ENCODE measurements at regions not wholly inside any gene's neighbourhood (a gene's known extent, or its start where the extent isn't known, plus 50 kb on each side); places are given as distances from the start of the nearest gene placed in this dataset.

DNA sequence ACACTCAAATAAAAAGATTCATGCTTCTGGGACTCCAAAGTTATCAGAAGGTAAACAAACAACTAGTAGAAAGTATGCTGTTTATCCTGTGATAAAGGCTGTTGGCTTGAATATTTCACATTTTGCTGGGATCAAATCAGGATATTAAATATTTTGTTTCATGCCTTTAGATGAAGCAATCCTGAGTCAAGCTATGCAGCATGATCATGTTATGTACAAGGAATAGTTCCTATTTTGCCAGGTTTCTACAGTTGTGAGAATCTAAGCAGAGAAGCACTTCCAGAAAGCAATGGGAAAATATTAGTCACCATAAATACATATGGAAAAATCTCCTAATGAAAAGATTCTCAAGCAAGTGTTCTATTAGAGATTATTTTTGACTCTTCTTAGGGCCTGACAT is 262.8 kb upstream of the PCDH15 start:
- TF ChIP-seq, protein P1, sequence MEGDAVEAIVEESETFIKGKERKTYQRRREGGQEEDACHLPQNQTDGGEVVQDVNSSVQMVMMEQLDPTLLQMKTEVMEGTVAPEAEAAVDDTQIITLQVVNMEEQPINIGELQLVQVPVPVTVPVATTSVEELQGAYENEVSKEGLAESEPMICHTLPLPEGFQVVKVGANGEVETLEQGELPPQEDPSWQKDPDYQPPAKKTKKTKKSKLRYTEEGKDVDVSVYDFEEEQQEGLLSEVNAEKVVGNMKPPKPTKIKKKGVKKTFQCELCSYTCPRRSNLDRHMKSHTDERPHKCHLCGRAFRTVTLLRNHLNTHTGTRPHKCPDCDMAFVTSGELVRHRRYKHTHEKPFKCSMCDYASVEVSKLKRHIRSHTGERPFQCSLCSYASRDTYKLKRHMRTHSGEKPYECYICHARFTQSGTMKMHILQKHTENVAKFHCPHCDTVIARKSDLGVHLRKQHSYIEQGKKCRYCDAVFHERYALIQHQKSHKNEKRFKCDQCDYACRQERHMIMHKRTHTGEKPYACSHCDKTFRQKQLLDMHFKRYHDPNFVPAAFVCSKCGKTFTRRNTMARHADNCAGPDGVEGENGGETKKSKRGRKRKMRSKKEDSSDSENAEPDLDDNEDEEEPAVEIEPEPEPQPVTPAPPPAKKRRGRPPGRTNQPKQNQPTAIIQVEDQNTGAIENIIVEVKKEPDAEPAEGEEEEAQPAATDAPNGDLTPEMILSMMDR (IDR thresholded peaks at IDR 0.05; ENCODE audit: low read depth, low read length, missing control alignments) = no peak
- no peak overlapping the region for H3K4me3 ChIP-seq (replicated peaks; ENCODE audit: low read depth, low read length)
- DNase-seq (ENCODE audit: extremely low read depth, low read depth) = no peak

DNA sequence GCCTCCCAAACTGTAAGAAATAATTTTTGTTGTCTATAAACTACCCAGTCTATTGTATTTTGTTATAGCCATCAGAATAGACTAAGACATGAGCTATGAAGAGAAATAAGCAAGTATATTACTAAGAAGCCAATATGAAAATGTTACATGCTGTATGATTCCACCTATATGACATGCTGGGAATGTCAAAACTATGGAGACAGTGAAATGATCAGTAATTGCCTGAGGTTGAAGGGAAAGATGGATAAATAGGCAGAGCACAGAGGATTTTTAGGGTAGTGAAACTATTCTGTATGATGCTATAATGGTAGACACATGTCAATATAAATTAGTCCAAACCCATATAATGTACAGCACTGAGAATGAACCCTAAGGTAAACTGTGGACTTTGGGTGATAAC is 261.3 kb upstream of the PCDH15 start:
- TF ChIP-seq, protein P1 (IDR thresholded peaks at IDR 0.05; ENCODE audit: low read depth, low read length, missing control alignments) = no peak
- DNase-seq (ENCODE audit: extremely low read depth, low read depth) = no peak
- H3K4me3 ChIP-seq (replicated peaks; ENCODE audit: low read depth, low read length) = no peak overlapping the region

DNA sequence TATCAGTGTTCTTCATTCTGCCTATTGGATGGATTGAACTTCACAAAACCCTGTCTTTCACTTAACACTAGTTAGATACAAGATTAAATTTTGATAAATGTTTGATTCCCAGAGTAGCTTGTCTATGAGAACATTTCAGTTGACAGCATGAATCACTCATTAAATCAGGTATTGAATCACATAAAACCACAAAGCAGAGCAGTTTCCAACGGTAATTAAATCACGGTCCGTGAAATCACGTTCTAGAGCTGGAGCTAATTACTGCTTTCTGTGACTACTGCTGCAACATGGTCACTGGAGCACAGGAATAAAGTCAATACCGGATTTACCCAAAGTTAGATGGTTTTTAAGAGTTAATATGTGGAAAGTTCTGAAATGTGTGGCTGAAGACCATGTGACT is 257.8 kb upstream of the PCDH15 start:
- TF ChIP-seq, protein P1 (IDR thresholded peaks at IDR 0.05; ENCODE audit: low read depth, low read length, missing control alignments) = no peak
- H3K4me3 ChIP-seq (replicated peaks; ENCODE audit: low read depth, low read length) = no peak overlapping the region
- no peak for DNase-seq (ENCODE audit: extremely low read depth, low read depth)

DNA sequence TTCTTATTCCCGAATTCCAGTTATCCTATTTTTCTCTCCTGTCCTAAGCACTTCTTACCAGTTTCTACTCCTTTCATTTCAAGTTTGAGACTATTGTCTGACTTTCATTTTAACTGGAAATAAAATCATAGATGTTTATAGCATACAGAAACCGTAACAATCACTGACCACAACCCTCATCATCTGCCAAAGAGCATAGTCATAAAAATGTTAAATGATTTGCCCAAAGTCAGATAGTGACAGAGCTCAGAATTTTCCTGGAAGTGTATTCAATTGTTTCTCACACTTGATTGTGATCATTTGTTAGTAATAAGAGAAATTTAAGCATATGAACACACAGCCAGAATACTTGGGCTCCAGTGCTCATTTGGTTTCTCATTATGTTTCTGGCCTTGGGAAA is 250.5 kb upstream of the PCDH15 start:
- DNase-seq (ENCODE audit: extremely low read depth, low read depth) = no peak
- TF ChIP-seq, protein P1 (IDR thresholded peaks at IDR 0.05; ENCODE audit: low read depth, low read length, missing control alignments) = no peak
- H3K4me3 ChIP-seq (replicated peaks; ENCODE audit: low read depth, low read length) = no peak overlapping the region

DNA sequence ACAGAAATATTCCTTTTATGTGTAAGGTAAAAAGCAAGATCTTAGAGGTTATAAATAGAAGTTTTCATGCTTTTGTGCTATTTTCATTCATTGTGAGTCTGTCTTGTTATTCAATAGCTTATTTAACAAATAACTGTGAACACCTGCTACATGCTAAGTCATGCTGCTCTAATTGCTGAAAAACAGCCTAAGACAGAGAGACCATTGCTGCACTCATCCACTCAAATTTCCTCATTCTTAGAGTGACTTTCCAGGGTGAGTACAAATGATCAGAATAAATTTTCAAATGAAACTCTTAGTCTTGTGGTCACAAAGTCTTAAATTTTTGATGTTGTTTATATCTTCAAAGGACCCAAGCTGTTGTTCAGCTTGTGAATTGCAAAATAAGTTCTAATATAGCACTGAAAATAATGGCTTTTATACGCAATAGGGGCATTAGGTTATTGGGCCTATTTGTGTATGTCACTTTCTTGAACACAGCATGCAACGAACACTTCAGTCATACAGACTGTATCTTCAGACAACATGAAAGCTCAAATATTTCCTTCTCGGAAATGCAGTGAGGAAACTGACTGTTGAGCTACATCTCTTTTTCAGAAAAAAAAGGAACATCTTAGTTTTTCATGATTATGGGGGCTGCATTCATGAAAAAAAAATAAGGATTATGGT is 247.9 kb upstream of the PCDH15 start:
- DNase-seq (ENCODE audit: extremely low read depth, low read depth) = no peak
- TF ChIP-seq, protein P1 (IDR thresholded peaks at IDR 0.05; ENCODE audit: low read depth, low read length, missing control alignments) = no peak
- H3K4me3 ChIP-seq (replicated peaks; ENCODE audit: low read depth, low read length) = no peak overlapping the region

DNA sequence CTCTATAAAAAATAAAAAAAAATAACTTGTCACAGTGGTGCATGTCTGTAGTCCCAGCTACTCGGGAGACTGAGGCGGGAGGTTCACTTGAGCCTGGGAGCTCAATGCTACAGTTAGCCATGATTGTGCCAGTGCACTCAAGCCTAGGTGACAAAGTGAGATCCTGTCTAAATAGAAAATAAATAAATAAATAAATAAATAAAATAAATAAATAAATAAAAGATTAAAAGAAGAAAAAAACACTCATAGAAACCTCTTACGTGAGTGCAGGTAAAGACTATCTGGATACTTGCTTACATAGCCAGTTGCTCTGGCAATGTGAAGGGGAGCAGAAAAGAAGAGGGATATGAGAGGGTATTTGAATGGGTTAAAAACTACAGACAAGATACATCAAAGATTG is 242.5 kb upstream of the PCDH15 start:
- TF ChIP-seq, protein P1 (IDR thresholded peaks at IDR 0.05; ENCODE audit: low read depth, low read length, missing control alignments) = no peak
- no peak overlapping the region for H3K4me3 ChIP-seq (replicated peaks; ENCODE audit: low read depth, low read length)
- DNase-seq (ENCODE audit: extremely low read depth, low read depth) = no peak

DNA sequence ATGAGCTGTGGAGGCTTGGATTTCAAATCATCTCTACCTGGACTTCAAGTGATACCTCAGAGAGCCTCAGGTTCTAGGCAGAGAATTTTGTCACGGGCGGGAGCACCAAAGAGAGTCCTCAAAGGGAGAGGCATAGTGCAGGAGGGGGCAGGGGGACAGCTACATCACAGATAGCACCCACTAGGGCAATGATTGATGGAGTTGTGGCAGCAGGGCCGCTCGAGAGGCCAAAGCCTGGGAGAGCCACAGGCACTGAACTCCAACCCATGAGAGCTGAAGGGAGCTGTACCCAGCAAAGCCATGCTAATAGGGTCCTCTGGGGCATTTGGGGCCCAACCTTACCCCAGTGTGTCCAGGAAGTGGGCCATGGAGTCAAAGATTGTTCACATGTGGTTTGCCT is 232.0 kb upstream of the PCDH15 start:
- DNase-seq (ENCODE audit: extremely low read depth, low read depth) = no peak
- TF ChIP-seq, protein P1 (IDR thresholded peaks at IDR 0.05; ENCODE audit: low read depth, low read length, missing control alignments) = no peak
- H3K4me3 ChIP-seq (replicated peaks; ENCODE audit: low read depth, low read length) = no peak overlapping the region

All from HFF-Myc (cell line).